ENCODE measurements at regions not wholly inside any gene's neighbourhood (a gene's known extent, or its start where the extent isn't known, plus 50 kb on each side); places are given as distances from the start of the nearest gene placed in this dataset.

GRCh38 chrX:84924624-84925023, 79.1 kb upstream of the APOOL start:
- no peaks in the 10 kb centered on the region for H3K36me3 Mint-ChIP-seq
- no peak overlapping the region for H3K4me3 Mint-ChIP-seq
- H3K4me1 Mint-ChIP-seq: no peaks in the 10 kb centered on the region
- DNase-seq: no peak
- peaks cover 4% of the 10 kb centered on the region for H3K27me3 Mint-ChIP-seq
- H3K27ac Mint-ChIP-seq: no peak overlapping the region
- peaks cover 2% of the 10 kb centered on the region for H3K9me3 Mint-ChIP-seq

- Mint-ChIP-seq H3K4me3 (no peak overlapping the region), H3K36me3 (no peaks in the 10 kb centered on the region), H3K27me3 (peaks cover 2% of the 10 kb centered on the region), H3K27ac (no peak overlapping the region), H3K9me3 (no peaks in the 10 kb centered on the region), H3K4me1 (no peaks in the 10 kb centered on the region)
- DNase-seq: no peak
Measured at GRCh38 chrX:84932814-84933213, 70.9 kb upstream of the APOOL start.

GRCh38 chrX:84933956-84934556, 69.6 kb upstream of the APOOL start:
- DNase-seq: no peak
- Mint-ChIP-seq H3K4me1 (no peaks in the 10 kb centered on the region), H3K27me3 (peaks cover 2% of the 10 kb centered on the region), H3K9me3 (no peaks in the 10 kb centered on the region), H3K27ac (no peak overlapping the region), H3K4me3 (no peak overlapping the region), H3K36me3 (no peaks in the 10 kb centered on the region)

Measured in activated naive CD8-positive, alpha-beta T cell treated with anti-CD3 and anti-CD28 coated beads for 36 hours (primary cell).